DND-41 (cell line): ENCODE measurements at regions not wholly inside any gene's neighbourhood (a gene's known extent, or its start where the extent isn't known, plus 50 kb on each side); places are given as distances from the start of the nearest gene placed in this dataset.

Experiments used
- EZH2 ChIP-seq: IDR thresholded peaks from 3 replicates; pipeline ENCODE4 v1.6.1; 2012; ENCODE audit warnings: borderline replicate concordance, low read depth, mild to moderate bottlenecking, moderate library complexity, low read length, inconsistent platforms; ENCODE audit not compliant: severe bottlenecking
- TF ChIP-seq, protein P1 (sequence below): IDR thresholded peaks from 2 replicates; pipeline ENCODE4 v1.5.1; 2012; ENCODE audit warnings: borderline replicate concordance, low read length, moderate library complexity, mild to moderate bottlenecking; ENCODE audit not compliant: poor library complexity, severe bottlenecking; ENCODE audit errors: extremely low read depth

DNA sequence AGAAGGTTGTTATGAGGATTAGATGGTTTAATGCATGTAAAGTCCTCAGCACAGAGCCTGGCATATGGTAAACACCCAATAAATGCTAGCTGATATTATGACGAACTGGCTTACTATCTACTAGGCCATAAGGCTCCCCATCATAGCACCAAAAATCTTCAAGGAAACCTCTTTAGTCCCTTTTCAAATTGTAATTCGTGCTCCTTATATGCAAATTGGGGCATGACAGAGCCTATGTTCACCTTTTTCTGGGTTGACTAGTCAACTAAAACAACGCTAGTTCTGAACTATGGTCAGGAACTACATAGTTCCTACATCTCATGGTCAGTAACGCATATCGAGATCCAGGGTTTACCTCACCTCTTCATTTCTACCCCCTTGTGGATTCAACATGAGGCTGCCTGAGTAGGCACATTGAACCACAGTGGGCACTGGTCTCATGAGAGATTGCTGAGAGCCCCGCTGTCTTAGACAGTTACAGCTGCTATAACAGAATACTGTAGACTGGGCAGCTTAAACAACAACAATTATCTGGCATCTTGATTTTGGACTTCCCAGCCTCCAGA lies 97.2 kb upstream of the TNFAIP3 start:
- TF ChIP-seq, protein P1, sequence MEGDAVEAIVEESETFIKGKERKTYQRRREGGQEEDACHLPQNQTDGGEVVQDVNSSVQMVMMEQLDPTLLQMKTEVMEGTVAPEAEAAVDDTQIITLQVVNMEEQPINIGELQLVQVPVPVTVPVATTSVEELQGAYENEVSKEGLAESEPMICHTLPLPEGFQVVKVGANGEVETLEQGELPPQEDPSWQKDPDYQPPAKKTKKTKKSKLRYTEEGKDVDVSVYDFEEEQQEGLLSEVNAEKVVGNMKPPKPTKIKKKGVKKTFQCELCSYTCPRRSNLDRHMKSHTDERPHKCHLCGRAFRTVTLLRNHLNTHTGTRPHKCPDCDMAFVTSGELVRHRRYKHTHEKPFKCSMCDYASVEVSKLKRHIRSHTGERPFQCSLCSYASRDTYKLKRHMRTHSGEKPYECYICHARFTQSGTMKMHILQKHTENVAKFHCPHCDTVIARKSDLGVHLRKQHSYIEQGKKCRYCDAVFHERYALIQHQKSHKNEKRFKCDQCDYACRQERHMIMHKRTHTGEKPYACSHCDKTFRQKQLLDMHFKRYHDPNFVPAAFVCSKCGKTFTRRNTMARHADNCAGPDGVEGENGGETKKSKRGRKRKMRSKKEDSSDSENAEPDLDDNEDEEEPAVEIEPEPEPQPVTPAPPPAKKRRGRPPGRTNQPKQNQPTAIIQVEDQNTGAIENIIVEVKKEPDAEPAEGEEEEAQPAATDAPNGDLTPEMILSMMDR: no peak
- TF ChIP-seq EZH2: no peak
